ENCODE measurements at regions not wholly inside any gene's neighbourhood (a gene's known extent, or its start where the extent isn't known, plus 50 kb on each side); places are given as distances from the start of the nearest gene placed in this dataset.
A peak's percentile ranks its signal among the peaks of the same experiment; 100 is the strongest.

- H2BK5ac ChIP-seq (ENCODE audit: low read depth, low read length, poor library complexity, severe bottlenecking) = no peak overlapping the region
- H3K27me3 ChIP-seq (ENCODE audit: control insufficient read depth, insufficient read depth, low read length) = peaks cover 3% of the 10 kb centered on the region; the same call in 1 of the 2 replicates
- no peaks in the 10 kb centered on the region for H3K9me1 ChIP-seq (ENCODE audit: insufficient read depth, low read length)
- H2AFZ ChIP-seq (replicated peaks; ENCODE audit: low read length, poor library complexity) = peak overlapping the region; percentile 84
- H2BK20ac ChIP-seq (ENCODE audit: low read depth, low read length) = no peak overlapping the region
- H3K4me3 ChIP-seq (ENCODE audit: insufficient read depth, low read depth, low read length) = no peak overlapping the region
- intact Hi-C loops (cut with micrococcal nuclease) (loop anchor here (1.0 to 2.0 kb wide), 4 partner anchors 63 to 207 kb away; no protein-coding TSS in a partner anchor), in situ Hi-C loops (cut with MboI; ENCODE audit: low sequenced_read_pairs) (no loop called here), dilution Hi-C loops (cut with HindIII; ENCODE audit: low sequenced_read_pairs, unreplicated experiment) (no loop called here)
- H3K79me1 ChIP-seq (ENCODE audit: low read depth in 1 of 2, low read length in 2 of 2) = no peaks in the 10 kb centered on the region
- TF ChIP-seq CTCF (conservative IDR thresholded peaks at IDR 0.05; ENCODE audit: low read depth, low read length) = peak; percentile 96
- peak; percentile 93 for TF ChIP-seq SMC3 (IDR thresholded peaks at IDR 0.05; ENCODE audit: low read depth, low read length)
- TF ChIP-seq RFX5 (IDR thresholded peaks at IDR 0.05; ENCODE audit: low read depth, low read length) = no peak
- peak; percentile 93 for TF ChIP-seq RAD21 (IDR thresholded peaks at IDR 0.05; ENCODE audit: low read length)
- no peak overlapping the region for H3K4ac ChIP-seq (ENCODE audit: low read depth, low read length)
- no peak overlapping the region for H3K18ac ChIP-seq (ENCODE audit: low read depth, low read length)
- no peak overlapping the region for H3K56ac ChIP-seq (ENCODE audit: extremely low read depth, insufficient read depth, low read length)
- ATAC-seq (ENCODE audit: low read depth) (peak; percentile 98), DNase-seq (peak; percentile 71)
- H4K8ac ChIP-seq (ENCODE audit: low read depth in 2 of 2, low read length in 2 of 2) = no peak overlapping the region
- no peak overlapping the region for H4K91ac ChIP-seq (ENCODE audit: insufficient read depth, low read depth, low read length)
- H2AK9ac ChIP-seq (replicated peaks; ENCODE audit: low read depth, low read length, poor library complexity) = no peak overlapping the region
- no peaks in the 10 kb centered on the region for H3K9me3 ChIP-seq (ENCODE audit: control insufficient read depth, insufficient read depth, low read length)
- H2AK5ac ChIP-seq (ENCODE audit: low read depth, low read length) = no peak overlapping the region
- H3K9ac ChIP-seq (ENCODE audit: low read depth, low read length) = no peak overlapping the region
- H4K20me1 ChIP-seq (ENCODE audit: insufficient read depth, low read length) = no peaks in the 10 kb centered on the region
- no peak overlapping the region for H3K23ac ChIP-seq (ENCODE audit: low read depth, low read length)
- H3K4me2 ChIP-seq (ENCODE audit: low read depth, low read length) = no peak overlapping the region
- 0% methylated on average over 2 of the region's 20 CpGs; no CpG with 5 or more reads in 1 of the 2 experiments for WGBS, 2 experiments (ENCODE audit: extremely low coverage in 2 of 2, insufficient read length in 1 of 2)
- no peak overlapping the region for H3K14ac ChIP-seq (replicated peaks; ENCODE audit: low read depth, low read length)
- H3K27ac ChIP-seq (ENCODE audit: insufficient read depth, low read length) = no peak overlapping the region
- BruUV-seq (replicated peaks) = no TSS peak
- H3K36me3 ChIP-seq (ENCODE audit: control insufficient read depth, insufficient read depth, low read length) = no peaks in the 10 kb centered on the region
- CTCF ChIA-PET = interaction anchor here (0.6 to 1.3 kb wide), 16 partner anchors 13 to 501 kb away, joined by 3 to 13 read pairs (median 4); no protein-coding TSS in a partner anchor
- H2BK120ac ChIP-seq (ENCODE audit: low read depth, low read length) = no peak overlapping the region
- H3K4me1 ChIP-seq (ENCODE audit: control insufficient read depth, insufficient read depth, low read length) = no peaks in the 10 kb centered on the region
- H4K5ac ChIP-seq (ENCODE audit: low read depth, low read length) = no peak overlapping the region
- POLR2A ChIA-PET (ENCODE audit: unreplicated experiment) = no interaction called here
- no peak overlapping the region for H2BK15ac ChIP-seq (ENCODE audit: low read depth, low read length)
Measured at GRCh38 chr22:23385678-23386631, 194.1 kb downstream of the IGLL1 start.

Measured in IMR-90 (cell line).